ENCODE measurements at regions not wholly inside any gene's neighbourhood (a gene's known extent, or its start where the extent isn't known, plus 50 kb on each side); places are given as distances from the start of the nearest gene placed in this dataset.
A peak's percentile ranks its signal among the peaks of the same experiment; 100 is the strongest.

DNA sequence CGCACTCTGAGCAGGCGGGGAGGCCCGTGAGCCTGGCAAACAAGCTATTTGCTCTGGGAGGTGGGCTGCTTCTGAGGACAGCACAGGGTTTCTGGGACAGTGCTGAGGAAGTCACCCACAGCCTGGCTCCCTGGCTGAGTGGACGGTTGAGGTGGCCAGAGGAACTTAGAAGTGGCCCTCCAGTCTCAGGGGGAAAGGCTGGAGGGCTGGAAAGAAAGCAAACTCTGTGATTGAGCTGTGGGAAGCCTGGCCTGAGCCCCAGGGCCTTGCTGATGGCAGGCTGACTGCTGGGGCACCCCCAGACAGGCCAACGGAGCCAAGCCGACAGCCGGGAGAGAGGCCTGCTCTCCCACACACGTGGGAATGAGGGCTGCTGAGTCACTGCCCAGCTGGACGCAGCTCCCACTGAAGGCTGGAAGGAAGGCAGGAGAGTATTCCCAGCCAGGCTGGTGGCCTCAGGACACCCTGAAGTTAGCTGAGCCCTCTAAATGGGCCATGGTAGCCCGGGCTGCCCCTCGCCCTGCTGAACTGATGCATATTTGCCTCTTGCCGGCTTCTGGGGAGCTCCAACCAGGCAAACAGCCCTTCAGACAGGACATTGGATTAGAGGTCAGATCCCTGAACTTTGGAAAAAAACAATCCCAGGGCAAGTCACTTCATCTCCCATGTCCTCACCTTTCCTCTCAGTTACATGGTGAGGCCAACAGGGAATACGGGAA, 98.0 kb upstream of the TLE3 start:
- Histone ChIP-seq H3K4me1 (ENCODE audit: control insufficient read depth in 1 of 2, low read depth in 2 of 2) (peaks cover 14 to 24% of the 10 kb centered on the region in 2 donors), H3K36me3 (no peaks in the 10 kb centered on the region), H3K9me3 (no peaks in the 10 kb centered on the region), H3K4me3 (no peak overlapping the region), H3K27ac (peak overlapping the region; percentile 55 to 86), H3K27me3 (replicated peaks; ENCODE audit: insufficient read depth) (no peaks in the 10 kb centered on the region)
- ATAC-seq (ENCODE audit: insufficient number of reproducible peaks, low FRiP score, low read depth) (peak; percentile 69), DNase-seq (ENCODE audit: low spot score) (peak; percentile 49)
- TF ChIP-seq, protein P1, sequence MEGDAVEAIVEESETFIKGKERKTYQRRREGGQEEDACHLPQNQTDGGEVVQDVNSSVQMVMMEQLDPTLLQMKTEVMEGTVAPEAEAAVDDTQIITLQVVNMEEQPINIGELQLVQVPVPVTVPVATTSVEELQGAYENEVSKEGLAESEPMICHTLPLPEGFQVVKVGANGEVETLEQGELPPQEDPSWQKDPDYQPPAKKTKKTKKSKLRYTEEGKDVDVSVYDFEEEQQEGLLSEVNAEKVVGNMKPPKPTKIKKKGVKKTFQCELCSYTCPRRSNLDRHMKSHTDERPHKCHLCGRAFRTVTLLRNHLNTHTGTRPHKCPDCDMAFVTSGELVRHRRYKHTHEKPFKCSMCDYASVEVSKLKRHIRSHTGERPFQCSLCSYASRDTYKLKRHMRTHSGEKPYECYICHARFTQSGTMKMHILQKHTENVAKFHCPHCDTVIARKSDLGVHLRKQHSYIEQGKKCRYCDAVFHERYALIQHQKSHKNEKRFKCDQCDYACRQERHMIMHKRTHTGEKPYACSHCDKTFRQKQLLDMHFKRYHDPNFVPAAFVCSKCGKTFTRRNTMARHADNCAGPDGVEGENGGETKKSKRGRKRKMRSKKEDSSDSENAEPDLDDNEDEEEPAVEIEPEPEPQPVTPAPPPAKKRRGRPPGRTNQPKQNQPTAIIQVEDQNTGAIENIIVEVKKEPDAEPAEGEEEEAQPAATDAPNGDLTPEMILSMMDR (IDR thresholded peaks at IDR 0.05), result no peak

DNA sequence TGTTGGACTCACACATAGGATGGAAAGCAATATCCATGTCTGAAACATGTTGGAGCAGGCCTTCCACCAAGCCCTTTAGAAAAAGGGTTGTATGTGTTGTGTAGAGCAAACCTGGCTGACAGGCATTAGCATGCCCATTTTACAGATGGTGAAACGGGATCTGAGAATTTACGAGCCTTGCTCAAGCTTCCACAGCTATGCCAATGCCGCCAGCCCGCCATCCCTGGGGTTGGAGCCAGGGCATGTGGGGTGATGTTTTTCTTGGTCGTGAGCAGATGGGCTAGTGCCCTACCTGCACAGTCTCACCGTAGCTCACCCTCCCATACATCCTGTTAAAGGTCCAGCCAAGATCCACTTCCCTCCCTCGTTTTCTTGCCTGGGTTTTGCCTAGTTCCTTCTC, 97.5 kb upstream of the TLE3 start:
- H3K27ac ChIP-seq, result peak overlapping the region; percentile 49 to 86
- ATAC-seq (ENCODE audit: insufficient number of reproducible peaks, low FRiP score, low read depth) (no peak), DNase-seq (ENCODE audit: low spot score) (no peak)
- H3K4me1 ChIP-seq (ENCODE audit: control insufficient read depth in 1 of 2, low read depth in 2 of 2), result peaks cover 14 to 24% of the 10 kb centered on the region in 2 donors
- no peak overlapping the region for H3K4me3 ChIP-seq
- H3K27me3 ChIP-seq (replicated peaks; ENCODE audit: insufficient read depth), result no peaks in the 10 kb centered on the region
- TF ChIP-seq, protein P1 (IDR thresholded peaks at IDR 0.05), result no peak
- no peaks in the 10 kb centered on the region for H3K36me3 ChIP-seq
- no peaks in the 10 kb centered on the region for H3K9me3 ChIP-seq

- Histone ChIP-seq H3K36me3 (no peaks in the 10 kb centered on the region), H3K27ac (no peak overlapping the region), H3K4me3 (no peak overlapping the region), H3K4me1 (ENCODE audit: control insufficient read depth in 1 of 2, low read depth in 2 of 2) (peaks cover 14 to 24% of the 10 kb centered on the region in 2 donors), H3K9me3 (no peaks in the 10 kb centered on the region), H3K27me3 (replicated peaks; ENCODE audit: insufficient read depth) (no peaks in the 10 kb centered on the region)
- ATAC-seq (ENCODE audit: insufficient number of reproducible peaks, low FRiP score, low read depth) (no peak), DNase-seq (ENCODE audit: low spot score) (no peak)
- TF ChIP-seq, protein P1 (IDR thresholded peaks at IDR 0.05), result no peak
Observed at GRCh38 chr15:70194266-70194665, 96.5 kb upstream of the TLE3 start.

GRCh38 chr15:70193734-70194133, 96.0 kb upstream of the TLE3 start:
- Histone ChIP-seq H3K4me1 (ENCODE audit: control insufficient read depth in 1 of 2, low read depth in 2 of 2) (peaks cover 14 to 24% of the 10 kb centered on the region in 2 donors), H3K27ac (no peak overlapping the region), H3K36me3 (no peaks in the 10 kb centered on the region), H3K4me3 (no peak overlapping the region), H3K27me3 (replicated peaks; ENCODE audit: insufficient read depth) (no peaks in the 10 kb centered on the region), H3K9me3 (no peaks in the 10 kb centered on the region)
- DNase-seq (ENCODE audit: low spot score) (no peak), ATAC-seq (ENCODE audit: insufficient number of reproducible peaks, low FRiP score, low read depth) (no peak)
- TF ChIP-seq, protein P1 (IDR thresholded peaks at IDR 0.05), result no peak

- no peak for ATAC-seq (ENCODE audit: insufficient number of reproducible peaks, low FRiP score, low read depth)
- TF ChIP-seq, protein P1 (IDR thresholded peaks at IDR 0.05), result no peak
Observed at GRCh38 chr15:70192490-70192889, 94.8 kb upstream of the TLE3 start.

More at GRCh38 chr15:70192490-70192889, 94.8 kb upstream of the TLE3 start:
- DNase-seq (ENCODE audit: low spot score), result no peak
- no peak overlapping the region for H3K4me3 ChIP-seq
- no peaks in the 10 kb centered on the region for H3K36me3 ChIP-seq
- H3K9me3 ChIP-seq, result no peaks in the 10 kb centered on the region
- no peak overlapping the region for H3K27ac ChIP-seq
- peaks cover 14 to 24% of the 10 kb centered on the region in 2 donors for H3K4me1 ChIP-seq (ENCODE audit: control insufficient read depth in 1 of 2, low read depth in 2 of 2)
- H3K27me3 ChIP-seq (replicated peaks; ENCODE audit: insufficient read depth), result no peaks in the 10 kb centered on the region
